Activated T-cell treated with anti-CD3 and anti-CD28 coated beads, Interleukin-2, amount 50 U/mL, for 72 hours (primary cell): ENCODE measurements at regions not wholly inside any gene's neighbourhood (a gene's known extent, or its start where the extent isn't known, plus 50 kb on each side); places are given as distances from the start of the nearest gene placed in this dataset.

Experiments used
- ATAC-seq, 2 donors: fragments of 150-1000 bp; cut with Tn5 transposase; replicated peaks in 1 of 2; 2 replicates each; pipeline ENCODE4 v1.10.0; 2021; ENCODE audit warnings: moderate library complexity in 2 of 2, mild to moderate bottlenecking in 1 of 2
- DNase-seq, 2 donors: peaks; one replicate each; pipeline ENCODE4 v3.0.0; 2021 to 2022; ENCODE audit warnings: mixed read lengths in 1 of 2
- H3K27ac Mint-ChIP-seq: one replicate; pipeline ENCODE4 v1.8.0; 2022; ENCODE audit warnings: mild to moderate bottlenecking, moderate library complexity, mixed read lengths
- H3K27me3 Mint-ChIP-seq: one replicate; pipeline ENCODE4 v1.8.0; 2022; ENCODE audit warnings: low read depth, mixed read lengths
- H3K36me3 Mint-ChIP-seq, 2 donors: one replicate each; pipeline ENCODE4 v1.8.0; 2022; ENCODE audit warnings: mixed read lengths in 2 of 2, mild to moderate bottlenecking in 1 of 2; ENCODE audit not compliant: insufficient read depth in 2 of 2
- H3K4me1 Mint-ChIP-seq: one replicate; pipeline ENCODE4 v1.8.0; 2022; ENCODE audit warnings: low read depth, mixed read lengths
- H3K4me3 Mint-ChIP-seq, 2 donors: one replicate each; pipeline ENCODE4 v1.8.0; 2022; ENCODE audit warnings: mild to moderate bottlenecking in 2 of 2, mixed read lengths in 2 of 2, moderate library complexity in 2 of 2
- H3K9me3 Mint-ChIP-seq, 2 donors: one replicate each; pipeline ENCODE4 v1.8.0; 2022; ENCODE audit warnings: mixed read lengths in 2 of 2

- no peaks in the 10 kb centered on the region for H3K36me3 Mint-ChIP-seq
- no peak overlapping the region for H3K4me3 Mint-ChIP-seq
- H3K27me3 Mint-ChIP-seq: no peaks in the 10 kb centered on the region
- no peak for DNase-seq
- no peaks in the 10 kb centered on the region for H3K9me3 Mint-ChIP-seq
- ATAC-seq: no peak
- H3K4me1 Mint-ChIP-seq: no peaks in the 10 kb centered on the region
- H3K27ac Mint-ChIP-seq: no peak overlapping the region
Measured at GRCh38 chr4:95643627-95644026, 94.9 kb upstream of the UNC5C start.

DNA sequence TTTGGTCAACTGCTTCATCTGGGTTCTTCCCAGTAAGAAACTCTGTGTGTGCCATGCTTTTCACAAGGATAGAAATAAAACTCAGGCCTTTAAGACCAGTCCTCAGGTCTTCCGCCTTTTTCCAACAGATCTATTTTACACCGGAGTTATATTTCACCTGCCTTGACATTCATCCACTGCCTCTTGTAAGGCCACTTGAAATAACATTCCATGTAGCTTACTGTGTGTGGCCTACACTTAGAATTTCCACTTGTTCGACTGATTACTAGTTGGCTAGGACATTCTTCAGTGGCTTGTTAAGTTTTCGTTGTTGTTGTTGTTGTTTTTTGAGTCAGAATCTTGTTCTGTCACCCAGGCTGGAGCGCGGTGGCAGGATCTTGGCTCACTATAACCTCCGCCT, 92.8 kb upstream of the UNC5C start:
- DNase-seq: no peak
- H3K27me3 Mint-ChIP-seq: no peaks in the 10 kb centered on the region
- H3K4me1 Mint-ChIP-seq: no peaks in the 10 kb centered on the region
- ATAC-seq: no peak
- H3K27ac Mint-ChIP-seq: no peak overlapping the region
- H3K36me3 Mint-ChIP-seq: no peaks in the 10 kb centered on the region
- H3K9me3 Mint-ChIP-seq: no peaks in the 10 kb centered on the region
- H3K4me3 Mint-ChIP-seq: no peak overlapping the region

- no peak overlapping the region for H3K4me3 Mint-ChIP-seq
- H3K4me1 Mint-ChIP-seq: no peaks in the 10 kb centered on the region
- DNase-seq: no peak
- no peak for ATAC-seq
- H3K9me3 Mint-ChIP-seq: no peaks in the 10 kb centered on the region
- no peaks in the 10 kb centered on the region for H3K27me3 Mint-ChIP-seq
- H3K36me3 Mint-ChIP-seq: no peaks in the 10 kb centered on the region
- no peak overlapping the region for H3K27ac Mint-ChIP-seq
Measured at GRCh38 chr4:95640311-95640710, 91.5 kb upstream of the UNC5C start.

DNA sequence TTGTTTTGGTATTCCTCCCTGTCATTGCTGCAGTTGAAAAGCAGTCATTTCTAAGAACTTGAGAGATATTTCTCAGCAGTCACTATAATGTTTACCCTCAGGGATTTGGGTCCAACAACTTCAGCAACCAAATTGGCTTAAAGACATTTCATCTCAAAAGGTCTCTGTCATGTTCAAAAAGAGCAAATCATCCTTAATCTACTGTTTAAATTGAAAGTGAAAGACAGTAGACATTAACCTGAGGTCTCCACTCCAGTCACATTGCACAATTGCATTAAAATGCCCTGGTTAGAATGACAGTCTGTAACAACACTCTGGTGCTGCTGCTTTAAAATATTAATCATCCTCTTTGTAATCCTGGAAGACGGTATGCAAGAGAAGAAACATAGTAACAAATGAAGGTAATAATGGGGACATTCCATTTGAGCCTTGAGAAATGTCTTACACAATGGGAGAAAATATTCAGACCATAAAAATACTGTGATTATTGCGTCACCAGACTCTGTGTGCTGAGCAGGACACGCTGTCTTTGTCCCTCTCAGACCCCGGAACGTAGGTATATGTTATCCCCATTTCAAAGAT, 90.2 kb upstream of the UNC5C start:
- no peaks in the 10 kb centered on the region for H3K27me3 Mint-ChIP-seq
- no peaks in the 10 kb centered on the region for H3K4me1 Mint-ChIP-seq
- H3K4me3 Mint-ChIP-seq: no peak overlapping the region
- H3K27ac Mint-ChIP-seq: no peak overlapping the region
- DNase-seq: no peak
- no peaks in the 10 kb centered on the region for H3K9me3 Mint-ChIP-seq
- no peaks in the 10 kb centered on the region for H3K36me3 Mint-ChIP-seq
- peak; percentile 53 to 68 for ATAC-seq

- H3K36me3 Mint-ChIP-seq: no peaks in the 10 kb centered on the region
- H3K9me3 Mint-ChIP-seq: no peaks in the 10 kb centered on the region
- DNase-seq (no peak), ATAC-seq (no peak)
- H3K4me3 Mint-ChIP-seq: no peak overlapping the region
- H3K27ac Mint-ChIP-seq: no peak overlapping the region
- H3K27me3 Mint-ChIP-seq: no peaks in the 10 kb centered on the region
- no peaks in the 10 kb centered on the region for H3K4me1 Mint-ChIP-seq
Measured at GRCh38 chr4:95637043-95637600, 88.3 kb upstream of the UNC5C start.

DNA sequence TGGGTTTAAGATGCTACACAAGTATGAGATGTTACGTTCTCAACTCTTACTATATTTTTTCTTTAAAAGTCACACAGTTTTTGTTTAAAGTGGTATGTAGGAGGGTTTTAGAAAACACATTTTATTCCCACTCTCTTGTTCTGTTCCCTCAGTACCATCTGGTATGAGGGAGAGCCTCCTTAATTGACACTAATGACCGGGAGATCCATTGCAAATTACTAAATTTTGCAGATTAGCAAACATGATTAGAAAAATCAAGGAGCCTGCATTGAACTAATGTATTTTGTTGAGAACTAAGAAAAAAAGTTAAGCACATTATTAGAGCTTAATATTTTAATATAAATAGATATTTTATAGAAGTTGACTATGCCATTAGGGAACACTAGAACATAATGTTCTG, 87.3 kb upstream of the UNC5C start:
- Mint-ChIP-seq H3K27me3 (no peaks in the 10 kb centered on the region), H3K27ac (no peak overlapping the region), H3K4me3 (no peak overlapping the region), H3K9me3 (no peaks in the 10 kb centered on the region), H3K4me1 (no peaks in the 10 kb centered on the region), H3K36me3 (no peaks in the 10 kb centered on the region)
- no peak for ATAC-seq
- no peak for DNase-seq

GRCh38 chr4:95627709-95628108, 78.9 kb upstream of the UNC5C start:
- no peak for DNase-seq

DNA sequence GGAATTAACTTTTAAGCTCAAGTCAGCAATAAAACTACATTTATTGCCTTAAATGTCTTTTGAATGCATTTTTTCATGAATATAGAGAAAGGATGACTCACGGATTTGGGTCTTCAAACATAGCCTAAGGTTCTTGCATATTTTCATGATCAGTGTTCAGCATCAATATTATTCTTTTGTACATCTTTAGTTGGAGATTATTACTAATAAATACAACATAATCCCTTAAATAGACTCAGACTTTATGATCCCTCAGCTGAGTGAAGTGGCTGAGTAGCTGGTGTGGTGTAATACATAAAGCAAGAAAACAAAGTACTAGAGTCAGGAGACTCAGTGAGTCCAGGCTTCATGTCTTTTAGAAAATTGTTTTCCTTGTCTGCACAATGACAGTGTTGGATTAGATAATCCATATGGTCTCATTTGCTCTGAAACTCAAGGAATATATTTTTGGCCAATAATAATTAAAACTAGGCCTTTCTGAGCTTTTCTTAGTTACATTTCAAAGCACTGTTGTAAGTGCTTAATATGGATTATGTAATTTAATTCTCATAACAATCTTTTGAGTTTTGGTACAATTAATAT, 78.3 kb upstream of the UNC5C start:
- Mint-ChIP-seq H3K4me3 (no peak overlapping the region), H3K4me1 (no peaks in the 10 kb centered on the region), H3K27ac (no peak overlapping the region), H3K36me3 (no peaks in the 10 kb centered on the region), H3K27me3 (no peaks in the 10 kb centered on the region), H3K9me3 (no peaks in the 10 kb centered on the region)
- ATAC-seq: no peak
- no peak for DNase-seq

More at GRCh38 chr4:95627709-95628108, 78.9 kb upstream of the UNC5C start:
- no peak overlapping the region for H3K27ac Mint-ChIP-seq
- no peaks in the 10 kb centered on the region for H3K4me1 Mint-ChIP-seq
- no peaks in the 10 kb centered on the region for H3K36me3 Mint-ChIP-seq
- H3K9me3 Mint-ChIP-seq: no peaks in the 10 kb centered on the region
- ATAC-seq: no peak
- H3K27me3 Mint-ChIP-seq: no peaks in the 10 kb centered on the region
- H3K4me3 Mint-ChIP-seq: no peak overlapping the region

- H3K27me3 Mint-ChIP-seq: no peaks in the 10 kb centered on the region
- DNase-seq (no peak), ATAC-seq (no peak)
- no peaks in the 10 kb centered on the region for H3K36me3 Mint-ChIP-seq
- no peak overlapping the region for H3K27ac Mint-ChIP-seq
- H3K4me1 Mint-ChIP-seq: no peaks in the 10 kb centered on the region
- H3K4me3 Mint-ChIP-seq: no peak overlapping the region
- H3K9me3 Mint-ChIP-seq: no peaks in the 10 kb centered on the region
Measured at GRCh38 chr4:95625020-95625419, 76.2 kb upstream of the UNC5C start.

DNA sequence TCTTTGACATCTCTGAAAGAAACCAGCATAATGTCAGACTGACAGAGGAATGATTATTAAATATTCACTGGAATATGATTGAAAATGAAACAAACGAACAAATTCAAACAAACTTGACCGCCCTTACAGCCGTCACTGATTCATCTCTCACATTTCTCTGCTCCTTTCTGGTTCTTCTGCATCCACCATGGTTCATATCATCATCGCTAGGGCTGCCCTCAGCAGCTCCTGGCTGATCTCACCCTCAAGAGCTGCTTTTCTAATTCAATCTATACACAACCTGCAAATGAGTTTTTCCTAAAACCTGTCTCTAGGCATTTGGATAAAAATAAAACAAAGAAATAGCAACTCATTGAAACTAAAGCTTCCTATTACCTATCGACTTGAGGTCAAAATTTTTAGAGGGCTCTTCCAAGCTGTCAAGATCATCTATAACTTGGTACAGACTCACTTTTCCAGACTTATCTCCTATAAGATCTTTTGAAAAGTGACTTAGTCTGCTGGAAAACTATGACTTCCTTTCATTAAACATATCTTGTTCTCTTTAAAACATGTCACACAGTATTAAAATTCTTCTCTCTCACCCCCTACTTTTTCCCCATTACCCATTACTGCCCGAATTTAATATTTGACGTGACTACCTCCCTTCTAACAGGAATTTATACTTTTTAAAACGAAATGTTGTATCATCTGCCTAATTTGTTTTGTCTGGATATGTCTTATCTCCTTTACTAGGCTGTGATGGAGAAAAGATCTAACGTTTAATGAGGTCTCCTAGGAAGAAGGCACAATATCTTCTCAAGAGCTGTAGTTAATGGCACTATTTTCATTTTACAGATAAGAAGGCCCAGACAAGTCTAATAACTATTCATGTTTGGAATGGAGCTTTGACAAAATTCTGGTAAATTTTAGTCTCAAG, 71.0 kb upstream of the UNC5C start:
- H3K4me3 Mint-ChIP-seq: no peak overlapping the region
- H3K9me3 Mint-ChIP-seq: peaks cover 0 to 3% of the 10 kb centered on the region in 2 donors
- H3K36me3 Mint-ChIP-seq: no peaks in the 10 kb centered on the region
- no peaks in the 10 kb centered on the region for H3K4me1 Mint-ChIP-seq
- no peaks in the 10 kb centered on the region for H3K27me3 Mint-ChIP-seq
- DNase-seq (no peak), ATAC-seq (no peak)
- H3K27ac Mint-ChIP-seq: no peak overlapping the region

- no peak overlapping the region for H3K27ac Mint-ChIP-seq
- no peak overlapping the region for H3K4me3 Mint-ChIP-seq
- DNase-seq (no peak), ATAC-seq (no peak)
- no peaks in the 10 kb centered on the region for H3K36me3 Mint-ChIP-seq
- peaks cover 0 to 3% of the 10 kb centered on the region in 2 donors for H3K9me3 Mint-ChIP-seq
- no peaks in the 10 kb centered on the region for H3K27me3 Mint-ChIP-seq
- no peaks in the 10 kb centered on the region for H3K4me1 Mint-ChIP-seq
Measured at GRCh38 chr4:95614684-95615205, 66.0 kb upstream of the UNC5C start.

GRCh38 chr4:95610061-95610569, 61.3 kb upstream of the UNC5C start:
- Mint-ChIP-seq H3K27me3 (peaks cover 18% of the 10 kb centered on the region), H3K4me1 (no peaks in the 10 kb centered on the region), H3K36me3 (no peaks in the 10 kb centered on the region), H3K9me3 (no peaks in the 10 kb centered on the region), H3K27ac (no peak overlapping the region), H3K4me3 (no peak overlapping the region)
- ATAC-seq (no peak), DNase-seq (no peak)

DNA sequence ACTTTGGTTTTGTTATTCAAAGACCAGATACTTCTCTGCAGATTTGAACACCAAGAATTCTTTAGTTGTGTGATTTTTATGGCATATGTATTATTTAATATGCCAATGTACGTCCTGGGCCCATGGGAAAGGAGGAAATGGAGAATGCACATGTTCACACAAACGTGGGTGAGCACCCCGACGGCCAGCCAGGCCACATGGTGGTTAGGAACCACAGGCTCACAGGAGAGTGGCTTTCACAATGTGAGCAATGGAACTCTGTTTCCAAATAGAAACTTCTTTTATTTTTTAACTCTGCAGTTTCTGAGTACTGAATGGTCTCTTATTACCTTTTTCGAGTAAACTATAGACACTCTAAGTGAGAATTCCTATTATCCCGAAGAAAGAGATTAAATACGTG, 58.0 kb upstream of the UNC5C start:
- DNase-seq: no peak
- Mint-ChIP-seq H3K9me3 (no peaks in the 10 kb centered on the region), H3K36me3 (no peaks in the 10 kb centered on the region), H3K4me3 (no peak overlapping the region), H3K27me3 (peaks cover 18% of the 10 kb centered on the region), H3K27ac (no peak overlapping the region), H3K4me1 (no peaks in the 10 kb centered on the region)
- ATAC-seq: no peak
